ENCODE measurements at regions not wholly inside any gene's neighbourhood (a gene's known extent, or its start where the extent isn't known, plus 50 kb on each side); places are given as distances from the start of the nearest gene placed in this dataset.

DNA sequence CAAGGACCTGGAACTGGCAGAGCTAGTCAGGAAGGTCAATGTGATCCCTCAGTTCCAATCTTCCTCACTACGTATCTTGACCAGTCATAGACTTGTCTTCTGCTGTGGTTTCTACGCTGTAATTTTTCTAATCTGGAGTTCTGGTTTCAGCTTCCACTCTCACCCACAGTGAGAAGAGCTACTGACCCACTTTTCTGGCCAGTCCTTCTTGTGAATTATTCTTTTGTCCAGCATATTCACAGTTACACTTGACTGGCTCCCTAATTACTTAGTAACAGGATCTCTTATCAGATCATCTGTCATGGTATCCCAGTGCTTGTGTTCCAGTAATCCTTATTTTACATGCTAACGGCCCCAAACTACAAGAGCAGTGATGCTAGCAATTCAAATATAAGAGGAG is 72.4 kb upstream of the MME start:
- Histone ChIP-seq H3K27me3 (ENCODE audit: low read depth, low read length) (no peaks in the 10 kb centered on the region), H3K27ac (ENCODE audit: low read length) (no peak overlapping the region)

DNA sequence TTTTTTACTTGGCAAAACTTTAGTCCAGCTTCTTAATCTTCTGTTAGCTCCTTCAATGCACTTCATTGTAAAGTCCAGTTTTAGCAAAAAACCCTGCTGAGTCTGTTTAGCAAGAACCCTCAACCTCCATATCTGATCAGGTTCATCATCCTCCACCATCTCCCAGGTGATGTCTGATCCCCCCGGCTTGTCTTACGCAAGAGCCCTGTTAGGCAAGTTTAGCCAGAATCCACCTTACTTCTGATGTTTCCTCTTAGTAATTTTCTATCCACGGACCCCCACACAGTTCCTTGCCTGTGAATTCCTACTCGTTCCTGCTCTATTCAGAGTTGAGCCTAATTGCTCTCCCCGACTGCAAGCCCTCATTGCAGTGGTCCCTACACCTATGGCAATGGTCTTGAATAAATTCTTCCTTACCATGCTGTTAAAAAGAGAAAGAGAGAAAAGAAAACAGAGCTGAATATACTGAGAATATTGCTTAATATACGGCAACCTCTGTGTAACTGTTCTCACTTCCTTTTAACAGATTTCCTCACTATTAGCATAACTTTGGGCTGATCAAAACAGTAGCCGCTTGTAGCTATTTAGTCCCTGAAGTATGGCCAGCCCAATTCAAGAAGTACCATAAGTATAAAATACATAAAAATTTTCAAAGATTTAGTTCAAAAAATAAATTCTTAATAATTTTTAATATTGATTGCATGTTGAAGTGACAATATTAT is 78.7 kb upstream of the MME start:
- Histone ChIP-seq H4K20me1 (ENCODE audit: insufficient read depth, low read length) (no peaks in the 10 kb centered on the region), H3K36me3 (replicated peaks; ENCODE audit: low read depth, low read length) (no peaks in the 10 kb centered on the region), H3K4me3 (ENCODE audit: low read length) (peak overlapping the region; percentile 69), H3K9ac (ENCODE audit: low read length) (peak overlapping the region; percentile 37; the same call in 1 of the 2 replicates), H3K4me2 (ENCODE audit: low read length) (peak overlapping the region; percentile 80), H2AFZ (ENCODE audit: low read depth, low read length) (peak overlapping the region; percentile 94), H3K79me2 (ENCODE audit: low read length) (no peaks in the 10 kb centered on the region), H3K27ac (ENCODE audit: low read length) (peak overlapping the region; percentile 32; the same call in 1 of the 2 replicates), H3K9me3 (ENCODE audit: insufficient read depth, low read length) (no peaks in the 10 kb centered on the region), H3K27me3 (ENCODE audit: low read depth, low read length) (no peaks in the 10 kb centered on the region), H3K4me1 (ENCODE audit: low read length) (peaks cover 10% of the 10 kb centered on the region)
- TF ChIP-seq CTCF (IDR thresholded peaks at IDR 0.05; ENCODE audit: low read depth, low read length), result no peak
- no peak for TF ChIP-seq EZH2phosphoT487 (IDR thresholded peaks at IDR 0.05; ENCODE audit: low read depth)

More for the DNA sequence above, 72.4 kb upstream of the MME start:
- Histone ChIP-seq H3K4me1 (ENCODE audit: low read length) (no peaks in the 10 kb centered on the region), H2AFZ (ENCODE audit: low read depth, low read length) (no peak overlapping the region), H3K79me2 (ENCODE audit: low read length) (no peaks in the 10 kb centered on the region), H3K9ac (ENCODE audit: low read length) (no peak overlapping the region), H3K4me3 (ENCODE audit: low read length) (no peak overlapping the region), H3K4me2 (ENCODE audit: low read length) (no peak overlapping the region), H4K20me1 (ENCODE audit: insufficient read depth, low read length) (no peaks in the 10 kb centered on the region), H3K9me3 (ENCODE audit: insufficient read depth, low read length) (no peaks in the 10 kb centered on the region), H3K36me3 (replicated peaks; ENCODE audit: low read depth, low read length) (no peaks in the 10 kb centered on the region)
- TF ChIP-seq CTCF (IDR thresholded peaks at IDR 0.05; ENCODE audit: low read depth, low read length) (no peak), EZH2phosphoT487 (IDR thresholded peaks at IDR 0.05; ENCODE audit: low read depth) (no peak)

DNA sequence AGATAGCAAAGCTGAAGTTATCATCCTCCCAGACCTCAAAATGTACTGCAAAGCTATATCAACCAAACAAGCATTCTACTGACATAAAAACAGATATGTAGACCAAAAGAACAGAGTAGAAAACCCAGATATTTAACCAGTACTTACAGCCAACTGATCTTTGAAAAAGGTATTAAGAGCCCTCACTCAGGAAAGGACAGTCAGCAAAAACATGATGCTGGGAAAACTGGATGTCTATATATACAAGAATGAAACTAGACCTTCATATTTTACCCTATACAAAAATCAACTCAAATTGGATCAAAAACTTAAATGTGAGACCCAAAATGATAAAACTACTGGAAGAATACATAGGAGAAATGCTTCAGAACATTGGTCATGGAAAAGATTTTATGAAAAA is 87.5 kb upstream of the MME start:
- H3K9ac ChIP-seq (ENCODE audit: low read length), result no peak overlapping the region
- no peak overlapping the region for H3K4me3 ChIP-seq (ENCODE audit: low read length)
- no peak overlapping the region for H3K27ac ChIP-seq (ENCODE audit: low read length)
- no peak overlapping the region for H2AFZ ChIP-seq (ENCODE audit: low read depth, low read length)
- no peak overlapping the region for H3K4me2 ChIP-seq (ENCODE audit: low read length)
- TF ChIP-seq CTCF (IDR thresholded peaks at IDR 0.05; ENCODE audit: low read depth, low read length), result no peak
- no peak for TF ChIP-seq EZH2phosphoT487 (IDR thresholded peaks at IDR 0.05; ENCODE audit: low read depth)
- H3K9me3 ChIP-seq (ENCODE audit: insufficient read depth, low read length), result no peaks in the 10 kb centered on the region
- H4K20me1 ChIP-seq (ENCODE audit: insufficient read depth, low read length), result no peaks in the 10 kb centered on the region
- H3K4me1 ChIP-seq (ENCODE audit: low read length), result no peaks in the 10 kb centered on the region
- H3K79me2 ChIP-seq (ENCODE audit: low read length), result no peaks in the 10 kb centered on the region
- no peaks in the 10 kb centered on the region for H3K36me3 ChIP-seq (replicated peaks; ENCODE audit: low read depth, low read length)
- H3K27me3 ChIP-seq (ENCODE audit: low read depth, low read length), result no peaks in the 10 kb centered on the region

DNA sequence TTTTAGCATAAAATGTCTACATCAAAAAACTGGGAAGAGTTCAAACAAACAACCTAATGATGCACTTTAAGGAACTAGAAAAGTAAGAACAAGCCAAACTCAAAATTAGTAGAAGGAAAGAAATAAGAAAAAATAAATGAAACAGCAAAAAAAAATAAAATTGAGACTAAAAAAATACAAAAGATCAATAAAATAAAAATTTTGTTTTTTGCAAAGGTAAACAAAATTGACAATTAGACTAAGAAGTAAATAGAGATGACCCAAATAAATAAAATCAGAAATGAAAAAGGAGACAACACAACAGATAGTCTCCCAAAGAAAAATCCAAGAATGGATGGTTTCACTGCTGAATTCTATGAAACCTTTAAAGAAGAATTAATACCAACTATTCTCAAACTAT is 89.6 kb upstream of the MME start:
- Histone ChIP-seq H3K4me2 (ENCODE audit: low read length) (no peak overlapping the region), H2AFZ (ENCODE audit: low read depth, low read length) (no peak overlapping the region), H3K4me3 (ENCODE audit: low read length) (no peak overlapping the region), H3K27ac (ENCODE audit: low read length) (no peak overlapping the region), H4K20me1 (ENCODE audit: insufficient read depth, low read length) (no peaks in the 10 kb centered on the region), H3K9me3 (ENCODE audit: insufficient read depth, low read length) (no peaks in the 10 kb centered on the region), H3K4me1 (ENCODE audit: low read length) (no peaks in the 10 kb centered on the region), H3K36me3 (replicated peaks; ENCODE audit: low read depth, low read length) (no peaks in the 10 kb centered on the region), H3K9ac (ENCODE audit: low read length) (no peak overlapping the region), H3K27me3 (ENCODE audit: low read depth, low read length) (no peaks in the 10 kb centered on the region), H3K79me2 (ENCODE audit: low read length) (no peaks in the 10 kb centered on the region)
- TF ChIP-seq CTCF (IDR thresholded peaks at IDR 0.05; ENCODE audit: low read depth, low read length), result no peak
- TF ChIP-seq EZH2phosphoT487 (IDR thresholded peaks at IDR 0.05; ENCODE audit: low read depth), result no peak
